ENCODE measurements at regions not wholly inside any gene's neighbourhood (a gene's known extent, or its start where the extent isn't known, plus 50 kb on each side); places are given as distances from the start of the nearest gene placed in this dataset.

DNA sequence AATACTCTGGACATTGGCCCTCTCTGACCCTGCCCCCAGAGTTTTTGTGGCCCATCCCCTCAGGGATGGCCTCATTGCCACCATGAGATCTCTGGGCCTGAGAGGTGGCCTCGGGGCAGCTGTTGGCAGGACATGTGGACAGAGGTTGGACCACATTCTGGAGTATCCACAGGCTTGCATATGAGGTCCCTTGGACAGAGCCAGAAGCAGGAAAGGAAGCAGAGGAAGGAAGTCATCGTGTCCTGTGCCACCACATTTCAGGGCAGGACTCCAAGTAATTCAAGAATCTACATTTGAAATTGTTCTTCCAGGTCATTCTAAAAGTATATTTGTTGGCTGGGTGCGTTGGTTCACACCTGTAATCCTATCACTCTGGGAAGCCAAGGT lies 95.9 kb upstream of the PPP2R5A start:
- H3K23ac ChIP-seq (ENCODE audit: low read depth, low read length), result no peak overlapping the region
- no peak overlapping the region for H2AFZ ChIP-seq (replicated peaks; ENCODE audit: low read length, poor library complexity)
- no peak overlapping the region for H3K9ac ChIP-seq (ENCODE audit: low read depth, low read length)
- BruUV-seq (replicated peaks), result no TSS peak
- TF ChIP-seq MAFK (IDR thresholded peaks at IDR 0.05; ENCODE audit: low read depth, low read length) (no peak), NFE2L2 (IDR thresholded peaks at IDR 0.05; ENCODE audit: low read depth, low read length) (no peak), FOS (IDR thresholded peaks at IDR 0.05; ENCODE audit: low read depth, low read length) (no peak), CEBPB (IDR thresholded peaks at IDR 0.05; ENCODE audit: low read depth, low read length) (no peak)
- H4K5ac ChIP-seq (ENCODE audit: low read depth, low read length), result no peak overlapping the region
- H3K9me3 ChIP-seq (ENCODE audit: control insufficient read depth, insufficient read depth, low read length), result no peaks in the 10 kb centered on the region
- 88% methylated on average over 1 of the region's 3 CpGs; no CpG with 5 or more reads in 1 of the 2 experiments for WGBS, 2 experiments (ENCODE audit: extremely low coverage in 2 of 2, insufficient read length in 1 of 2)
- H2BK120ac ChIP-seq (ENCODE audit: low read depth, low read length), result no peak overlapping the region
- H3K27ac ChIP-seq (ENCODE audit: insufficient read depth, low read length), result no peak overlapping the region
- DNase-seq (no peak), ATAC-seq (ENCODE audit: low read depth) (no peak)
- dilution Hi-C loops (cut with HindIII; ENCODE audit: low sequenced_read_pairs, unreplicated experiment), result no loop called here
- no peak overlapping the region for H2BK15ac ChIP-seq (ENCODE audit: low read depth, low read length)
- no peak overlapping the region for H3K18ac ChIP-seq (ENCODE audit: low read depth, low read length)
- H3K36me3 ChIP-seq (ENCODE audit: control insufficient read depth, insufficient read depth, low read length), result no peaks in the 10 kb centered on the region
- H2AK5ac ChIP-seq (ENCODE audit: low read depth, low read length), result no peak overlapping the region
- H3K14ac ChIP-seq (replicated peaks; ENCODE audit: low read depth, low read length), result no peak overlapping the region
- intact Hi-C loops (cut with micrococcal nuclease), result no loop called here
- ChIA-PET CTCF (no interaction called here), POLR2A (ENCODE audit: unreplicated experiment) (no interaction called here)
- no peak overlapping the region for H3K4me2 ChIP-seq (ENCODE audit: low read depth, low read length)
- H2BK20ac ChIP-seq (ENCODE audit: low read depth, low read length), result no peak overlapping the region
- no peak overlapping the region for H3K4ac ChIP-seq (ENCODE audit: low read depth, low read length)
- H3K56ac ChIP-seq (ENCODE audit: extremely low read depth, insufficient read depth, low read length), result no peak overlapping the region
- H4K8ac ChIP-seq (ENCODE audit: low read depth in 2 of 2, low read length in 2 of 2), result no peak overlapping the region
- no peaks in the 10 kb centered on the region for H3K27me3 ChIP-seq (ENCODE audit: control insufficient read depth, insufficient read depth, low read length)
- no peaks in the 10 kb centered on the region for H3K79me1 ChIP-seq (ENCODE audit: low read depth in 1 of 2, low read length in 2 of 2)
- peak overlapping the region; percentile 28 for H2AK9ac ChIP-seq (replicated peaks; ENCODE audit: low read depth, low read length, poor library complexity)
- H4K91ac ChIP-seq (ENCODE audit: insufficient read depth, low read depth, low read length), result no peak overlapping the region
- no peak overlapping the region for H3K4me3 ChIP-seq (ENCODE audit: insufficient read depth, low read depth, low read length)
- H2BK5ac ChIP-seq (ENCODE audit: low read depth, low read length, poor library complexity, severe bottlenecking), result no peak overlapping the region
- H3K9me1 ChIP-seq (ENCODE audit: insufficient read depth, low read length), result peaks cover 7% of the 10 kb centered on the region; the same call in 1 of the 2 replicates
- in situ Hi-C loops (cut with MboI; ENCODE audit: low sequenced_read_pairs), result no loop called here
- no peaks in the 10 kb centered on the region for H4K20me1 ChIP-seq (ENCODE audit: insufficient read depth, low read length)
- H3K4me1 ChIP-seq (ENCODE audit: control insufficient read depth, insufficient read depth, low read length), result no peaks in the 10 kb centered on the region
